Transverse colon (tissue), 4 donors: ENCODE measurements at regions not wholly inside any gene's neighbourhood (a gene's known extent, or its start where the extent isn't known, plus 50 kb on each side); places are given as distances from the start of the nearest gene placed in this dataset.

Experiments used
- CTCF ChIP-seq, 5 experiments: fragments of 200-600 bp in 3 of 5; fragments of 450-650 bp in 2 of 5; sonication (generic) in 3 of 5; IDR thresholded peaks; 1 replicate in 2 of 5; 2 replicates in 3 of 5; pipeline ENCODE4 v1.5.1; 2016 to 2017; ENCODE audit warnings: antibody characterized with exemption in 5 of 5, inconsistent platforms in 3 of 5, mild to moderate bottlenecking in 2 of 5, moderate library complexity in 1 of 5
- POLR2AphosphoS5 ChIP-seq, 3 donors: sonication (generic); formaldehyde crosslinking; IDR thresholded peaks; one replicate each; pipeline ENCODE4 v1.6.1; 2016; ENCODE audit warnings: antibody characterized with exemption in 3 of 3

GRCh38 chr2:109049022-109049421 lies 60.0 kb upstream of the EDAR start:
- TF ChIP-seq CTCF (IDR thresholded peaks at IDR 0.05) (no peak), POLR2AphosphoS5 (IDR thresholded peaks at IDR 0.05) (no peak)
